H9 (cell line): ENCODE measurements at regions not wholly inside any gene's neighbourhood (a gene's known extent, or its start where the extent isn't known, plus 50 kb on each side); places are given as distances from the start of the nearest gene placed in this dataset.

ENCODE experiments used
- DNase-seq: peaks from one replicate; pipeline ENCODE4 v3.0.0-alpha.2; 2017
- H2AFZ ChIP-seq: one replicate; pipeline ENCODE4 v1.6.1; 2013; ENCODE audit warnings: mild to moderate bottlenecking, low read length, control low read depth, moderate library complexity
- H2AK5ac ChIP-seq: 2 replicates; pipeline ENCODE4 v1.6.1; 2013; ENCODE audit warnings: low read length, control low read depth, mixed read lengths; ENCODE audit not compliant: insufficient read length
- H2BK120ac ChIP-seq: one replicate; pipeline ENCODE4 v1.6.1; 2013; ENCODE audit warnings: low read depth, mild to moderate bottlenecking, low read length, control low read depth, inconsistent platforms; ENCODE audit not compliant: poor library complexity, severe bottlenecking
- H2BK12ac ChIP-seq: 2 replicates; pipeline ENCODE4 v1.6.1; 2013; ENCODE audit warnings: low read length, control low read depth, mixed read lengths, low read depth; ENCODE audit not compliant: insufficient read length
- H2BK15ac ChIP-seq: 2 replicates; pipeline ENCODE4 v1.6.1; 2013; ENCODE audit warnings: low read depth, low read length, control low read depth
- H2BK20ac ChIP-seq: one replicate; pipeline ENCODE4 v1.6.1; 2013; ENCODE audit warnings: low read depth, mild to moderate bottlenecking, low read length, control low read depth, inconsistent platforms; ENCODE audit not compliant: poor library complexity, severe bottlenecking
- H2BK5ac ChIP-seq: 2 replicates; pipeline ENCODE4 v1.6.1; 2013; ENCODE audit warnings: low read length, control low read depth, mixed read lengths; ENCODE audit not compliant: insufficient read length
- H3K14ac ChIP-seq: 2 replicates; pipeline ENCODE4 v1.6.1; 2013; ENCODE audit warnings: low read length, control low read depth; ENCODE audit not compliant: insufficient read depth
- H3K18ac ChIP-seq: 2 replicates; pipeline ENCODE4 v1.6.1; 2013; ENCODE audit warnings: low read depth, mild to moderate bottlenecking, mixed read lengths, low read length, control low read depth; ENCODE audit not compliant: insufficient read length
- H3K23ac ChIP-seq: 2 replicates; pipeline ENCODE4 v1.6.1; 2013; ENCODE audit warnings: low read length, control low read depth, mixed read lengths, low read depth; ENCODE audit not compliant: insufficient read length
- H3K23me2 ChIP-seq: 2 replicates; pipeline ENCODE4 v1.6.1; 2013; ENCODE audit warnings: low read depth, mild to moderate bottlenecking, mixed read lengths, low read length, control low read depth; ENCODE audit not compliant: insufficient read length, poor library complexity, severe bottlenecking
- H3K27ac ChIP-seq: 2 replicates; pipeline ENCODE4 v1.5.1; 2013; ENCODE audit warnings: low read length, control low read depth, mixed read lengths, low read depth; ENCODE audit not compliant: insufficient read length
- H3K27me3 ChIP-seq: 2 replicates; pipeline ENCODE4 v1.6.1; 2013; ENCODE audit warnings: low read length, control low read depth, inconsistent platforms; ENCODE audit not compliant: insufficient read depth
- H3K4ac ChIP-seq: 2 replicates; pipeline ENCODE4 v1.6.1; 2013; ENCODE audit warnings: low read depth, mild to moderate bottlenecking, control low read depth, inconsistent platforms, low read length, moderate library complexity
- H3K4me1 ChIP-seq: 2 replicates; pipeline ENCODE4 v1.6.1; 2013; ENCODE audit warnings: low read length, control low read depth, inconsistent platforms; ENCODE audit not compliant: insufficient read depth
- H3K4me2 ChIP-seq: 2 replicates; pipeline ENCODE4 v1.6.1; 2013; ENCODE audit warnings: low read length, control low read depth, mixed read lengths; ENCODE audit not compliant: insufficient read length, insufficient read depth
- H3K56ac ChIP-seq: 2 replicates; pipeline ENCODE4 v1.6.1; 2013; ENCODE audit warnings: low read depth, mild to moderate bottlenecking, mixed read lengths, low read length, control low read depth; ENCODE audit not compliant: insufficient read length
- H3K79me1 ChIP-seq: 2 replicates; pipeline ENCODE4 v1.6.1; 2013; ENCODE audit warnings: low read depth, mild to moderate bottlenecking, moderate library complexity, low read length, control low read depth, inconsistent platforms; ENCODE audit not compliant: insufficient read depth, poor library complexity, severe bottlenecking
- H3K79me2 ChIP-seq: 2 replicates; pipeline ENCODE4 v1.6.1; 2013; ENCODE audit warnings: low read length, control low read depth, inconsistent platforms; ENCODE audit not compliant: insufficient read depth
- H3K9ac ChIP-seq: 2 replicates; pipeline ENCODE4 v1.6.1; 2013; ENCODE audit warnings: low read length, control low read depth, mixed read lengths; ENCODE audit not compliant: insufficient read length; ENCODE audit errors: extremely low read depth
- H3K9me3 ChIP-seq: one replicate; pipeline ENCODE4 v1.6.1; 2013; ENCODE audit warnings: low read depth, low read length, inconsistent platforms; ENCODE audit not compliant: control insufficient read depth
- H3T11ph ChIP-seq: one replicate; pipeline ENCODE4 v1.6.1; 2013; ENCODE audit warnings: mild to moderate bottlenecking, low read length, control low read depth, inconsistent platforms
- H4K20me1 ChIP-seq: one replicate; pipeline ENCODE4 v1.6.1; 2013; ENCODE audit not compliant: control insufficient read depth, insufficient read length, insufficient read depth
- H4K5ac ChIP-seq: 2 replicates; pipeline ENCODE4 v1.6.1; 2013; ENCODE audit warnings: low read depth, mild to moderate bottlenecking, mixed read lengths, low read length, control low read depth; ENCODE audit not compliant: insufficient read length
- H4K8ac ChIP-seq: replicated peaks from 2 replicates; pipeline ENCODE4 v1.6.1; 2013; ENCODE audit warnings: low read length, control low read depth, mixed read lengths, low read depth; ENCODE audit not compliant: insufficient read length
- H4K91ac ChIP-seq: 2 replicates; pipeline ENCODE4 v1.6.1; 2013; ENCODE audit warnings: low read depth, mild to moderate bottlenecking, moderate library complexity, mixed read lengths, low read length, control low read depth; ENCODE audit not compliant: insufficient read length
- H3K27ac Mint-ChIP-seq, 3 experiments: 2 replicates in 2 of 3; 3 replicates in 1 of 3; pipeline ENCODE4 v1.8.0; 2020 to 2021; ENCODE audit warnings: mixed read lengths in 3 of 3, mild to moderate bottlenecking in 1 of 3, moderate library complexity in 1 of 3
- H3K27me3 Mint-ChIP-seq: 2 replicates; pipeline ENCODE4 v1.8.0; 2021; ENCODE audit warnings: low read depth, mild to moderate bottlenecking, moderate library complexity, mixed read lengths
- H3K36me3 Mint-ChIP-seq, 3 experiments: 2 replicates in 2 of 3; 3 replicates in 1 of 3; pipeline ENCODE4 v1.8.0; 2020 to 2021; ENCODE audit warnings: low read depth in 3 of 3, mixed read lengths in 3 of 3; ENCODE audit not compliant: insufficient read depth in 1 of 3
- H3K4me1 Mint-ChIP-seq, 2 experiments: 2 replicates each; pipeline ENCODE4 v1.8.0; 2020; ENCODE audit warnings: mixed read lengths in 2 of 2
- H3K4me3 Mint-ChIP-seq, 2 experiments: 2 replicates in 1 of 2; 3 replicates in 1 of 2; pipeline ENCODE4 v1.8.0; 2020 to 2021; ENCODE audit warnings: mild to moderate bottlenecking in 2 of 2, mixed read lengths in 2 of 2, moderate library complexity in 1 of 2
- H3K9me3 Mint-ChIP-seq, 2 experiments: 2 replicates in 1 of 2; 3 replicates in 1 of 2; pipeline ENCODE4 v1.8.0; 2020; ENCODE audit warnings: mild to moderate bottlenecking in 2 of 2, mixed read lengths in 2 of 2, moderate library complexity in 1 of 2
- CTCF ChIP-seq: fragments of 200-600 bp; sonication (generic); conservative IDR thresholded peaks from 3 replicates; pipeline ENCODE4 v1.8.0; 2021; ENCODE audit warnings: antibody characterized with exemption, mild to moderate bottlenecking
- WGBS: extraction: QIAGEN DNeasy Blood & Tissue Kit; methylation state at CpG from one replicate; pipeline ENCODE4 v1.1.7; 2013; ENCODE audit warnings: missing lambda C conversion rate, low lambda C conversion rate, mixed read lengths; ENCODE audit not compliant: insufficient read length; ENCODE audit errors: extremely low coverage; 5-methylcytosine and 5-hydroxymethylcytosine counted together

- peaks cover 0 to under 1% of the 10 kb centered on the region in 2 experiments; a peak in 1 of 4 replicates for H3K4me1 Mint-ChIP-seq
- Histone ChIP-seq H3T11ph (no peak overlapping the region), H2BK120ac (no peak overlapping the region), H2AK5ac (no peak overlapping the region), H2BK15ac (no peak overlapping the region), H3K23me2 (no peaks in the 10 kb centered on the region), H3K23ac (no peak overlapping the region), H2BK5ac (no peak overlapping the region), H2AFZ (no peak overlapping the region), H4K20me1 (no peaks in the 10 kb centered on the region), H3K4ac (no peak overlapping the region), H2BK12ac (no peak overlapping the region), H3K79me2 (no peaks in the 10 kb centered on the region), H4K8ac (no peak overlapping the region), H3K14ac (no peak overlapping the region), H3K9me3 (no peaks in the 10 kb centered on the region), H2BK20ac (no peak overlapping the region), H3K56ac (no peak overlapping the region), H3K27me3 (no peaks in the 10 kb centered on the region), H3K27ac (no peak overlapping the region), H3K9ac (no peak overlapping the region), H3K18ac (no peak overlapping the region), H3K79me1 (no peaks in the 10 kb centered on the region), H4K5ac (no peak overlapping the region), H3K4me2 (no peak overlapping the region), H3K4me1 (no peaks in the 10 kb centered on the region), H4K91ac (no peak overlapping the region)
- no peaks in the 10 kb centered on the region; a peak in 1 of 5 replicates for H3K9me3 Mint-ChIP-seq
- H3K36me3 Mint-ChIP-seq, result no peaks in the 10 kb centered on the region; a peak in 1 of 7 replicates
- H3K27ac Mint-ChIP-seq, result no peak overlapping the region
- DNase-seq, result no peak
- TF ChIP-seq CTCF, result no peak
- no peaks in the 10 kb centered on the region for H3K27me3 Mint-ChIP-seq
- H3K4me3 Mint-ChIP-seq, result no peak overlapping the region
- no CpG with 5 or more reads among the region's 3 CpGs for WGBS
Measured at GRCh38 chr4:176843710-176844109, 51.0 kb upstream of the VEGFC start.
